B cell (primary cell): ENCODE measurements at regions not wholly inside any gene's neighbourhood (a gene's known extent, or its start where the extent isn't known, plus 50 kb on each side); places are given as distances from the start of the nearest gene placed in this dataset.

Experiments used
- CTCF ChIP-seq: fragments of 200-600 bp; IDR thresholded peaks from one replicate; pipeline ENCODE4 v1.8.0; 2022; ENCODE audit warnings: antibody characterized with exemption, mild to moderate bottlenecking
- EZH2 ChIP-seq: IDR thresholded peaks from 2 replicates; pipeline ENCODE4 v1.6.1; 2012; ENCODE audit warnings: borderline replicate concordance, low read depth, mild to moderate bottlenecking, moderate library complexity, low read length; ENCODE audit not compliant: insufficient read depth, poor library complexity, severe bottlenecking

- no peak for TF ChIP-seq CTCF
- no peak for TF ChIP-seq EZH2
Measured at GRCh38 chr5:56734091-56734694, 81.2 kb upstream of the MAP3K1 start.
